Thyroid gland (tissue), 4 donors: ENCODE measurements at regions not wholly inside any gene's neighbourhood (a gene's known extent, or its start where the extent isn't known, plus 50 kb on each side); places are given as distances from the start of the nearest gene placed in this dataset.

Source experiments
- POLR2A ChIP-seq, 2 donors: fragments of 450-650 bp; IDR thresholded peaks; one replicate each; pipeline ENCODE4 v1.6.1; 2017; ENCODE audit warnings: antibody characterized with exemption in 2 of 2, mild to moderate bottlenecking in 2 of 2, moderate library complexity in 1 of 2
- TF ChIP-seq, protein P1 (sequence below), 6 experiments: fragments of 200-600 bp in 3 of 6; fragments of 450-650 bp in 3 of 6; sonication (generic) in 3 of 6; IDR thresholded peaks; one replicate each; pipeline ENCODE4 v1.5.1; 2016 to 2019; ENCODE audit warnings: antibody characterized with exemption in 6 of 6, mild to moderate bottlenecking in 2 of 6, inconsistent platforms in 1 of 6, moderate library complexity in 1 of 6

GRCh38 chr4:79015411-79015810 is 76.2 kb upstream of the PAQR3 start:
- TF ChIP-seq, protein P1, sequence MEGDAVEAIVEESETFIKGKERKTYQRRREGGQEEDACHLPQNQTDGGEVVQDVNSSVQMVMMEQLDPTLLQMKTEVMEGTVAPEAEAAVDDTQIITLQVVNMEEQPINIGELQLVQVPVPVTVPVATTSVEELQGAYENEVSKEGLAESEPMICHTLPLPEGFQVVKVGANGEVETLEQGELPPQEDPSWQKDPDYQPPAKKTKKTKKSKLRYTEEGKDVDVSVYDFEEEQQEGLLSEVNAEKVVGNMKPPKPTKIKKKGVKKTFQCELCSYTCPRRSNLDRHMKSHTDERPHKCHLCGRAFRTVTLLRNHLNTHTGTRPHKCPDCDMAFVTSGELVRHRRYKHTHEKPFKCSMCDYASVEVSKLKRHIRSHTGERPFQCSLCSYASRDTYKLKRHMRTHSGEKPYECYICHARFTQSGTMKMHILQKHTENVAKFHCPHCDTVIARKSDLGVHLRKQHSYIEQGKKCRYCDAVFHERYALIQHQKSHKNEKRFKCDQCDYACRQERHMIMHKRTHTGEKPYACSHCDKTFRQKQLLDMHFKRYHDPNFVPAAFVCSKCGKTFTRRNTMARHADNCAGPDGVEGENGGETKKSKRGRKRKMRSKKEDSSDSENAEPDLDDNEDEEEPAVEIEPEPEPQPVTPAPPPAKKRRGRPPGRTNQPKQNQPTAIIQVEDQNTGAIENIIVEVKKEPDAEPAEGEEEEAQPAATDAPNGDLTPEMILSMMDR (IDR thresholded peaks at IDR 0.05), result no peak
- TF ChIP-seq POLR2A (IDR thresholded peaks at IDR 0.05), result no peak
